HL-60 (cell line): ENCODE measurements at regions not wholly inside any gene's neighbourhood (a gene's known extent, or its start where the extent isn't known, plus 50 kb on each side); places are given as distances from the start of the nearest gene placed in this dataset.

Experiments used
- CTCF ChIP-seq: IDR thresholded peaks from one replicate; pipeline ENCODE4 v1.5.1; 2011; ENCODE audit warnings: low read length, control low read depth, inconsistent platforms; ENCODE audit not compliant: insufficient read depth
- POLR2AphosphoS5 ChIP-seq: IDR thresholded peaks from 2 replicates; pipeline ENCODE4 v1.6.1; 2012; ENCODE audit warnings: low read depth
- REST ChIP-seq: IDR thresholded peaks from 2 replicates; pipeline ENCODE4 v1.6.1; 2012; ENCODE audit warnings: low read depth; ENCODE audit not compliant: insufficient replicate concordance

DNA sequence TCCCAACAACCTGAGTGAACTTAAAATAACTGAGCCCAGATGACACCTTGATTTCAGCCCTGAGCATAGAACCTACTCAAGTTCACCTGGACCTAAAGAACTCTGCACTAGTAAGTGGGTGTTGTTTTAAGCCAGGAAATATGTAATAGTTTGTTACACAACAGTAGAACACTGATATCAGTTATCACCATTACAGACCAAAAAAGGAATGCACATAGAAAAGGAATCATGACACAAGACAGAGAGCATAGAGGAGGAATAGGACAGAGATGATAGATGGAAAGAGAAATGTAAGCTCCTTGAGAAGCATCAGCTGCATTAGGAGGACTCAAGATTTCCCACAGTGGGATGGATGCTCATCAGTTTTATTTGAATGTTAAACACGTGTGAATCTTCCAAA, 1096.9 kb upstream of the SEMA6A start:
- TF ChIP-seq CTCF (no peak), POLR2AphosphoS5 (no peak), REST (no peak)
